Osteocyte (in vitro differentiated cells): ENCODE measurements at regions not wholly inside any gene's neighbourhood (a gene's known extent, or its start where the extent isn't known, plus 50 kb on each side); places are given as distances from the start of the nearest gene placed in this dataset.

Experiments
- DNase-seq: peaks from one replicate; pipeline ENCODE4 v3.0.0; 2021; ENCODE audit warnings: mixed read lengths; ENCODE audit not compliant: unreplicated experiment; ENCODE audit errors: extremely low spot score
- H3K27ac Mint-ChIP-seq: one replicate; pipeline ENCODE4 v1.8.0; 2021; ENCODE audit warnings: mild to moderate bottlenecking, mixed read lengths; ENCODE audit not compliant: unreplicated experiment
- H3K27me3 Mint-ChIP-seq: one replicate; pipeline ENCODE4 v1.8.0; 2021; ENCODE audit warnings: mixed read lengths; ENCODE audit not compliant: unreplicated experiment
- H3K36me3 Mint-ChIP-seq: one replicate; pipeline ENCODE4 v1.8.0; 2021; ENCODE audit warnings: mixed read lengths; ENCODE audit not compliant: unreplicated experiment
- H3K4me1 Mint-ChIP-seq: one replicate; pipeline ENCODE4 v1.8.0; 2021; ENCODE audit warnings: mixed read lengths; ENCODE audit not compliant: unreplicated experiment
- H3K4me3 Mint-ChIP-seq: one replicate; pipeline ENCODE4 v1.8.0; 2021; ENCODE audit warnings: mild to moderate bottlenecking, moderate library complexity, mixed read lengths; ENCODE audit not compliant: unreplicated experiment
- H3K9me3 Mint-ChIP-seq: one replicate; pipeline ENCODE4 v1.8.0; 2021; ENCODE audit warnings: mixed read lengths; ENCODE audit not compliant: unreplicated experiment
- TF ChIP-seq, protein P1 (sequence below): fragments of 200-600 bp; sonication (generic); IDR thresholded peaks from 2 replicates; pipeline ENCODE4 v1.5.0; 2021; ENCODE audit warnings: antibody characterized with exemption, mild to moderate bottlenecking, moderate library complexity

DNA sequence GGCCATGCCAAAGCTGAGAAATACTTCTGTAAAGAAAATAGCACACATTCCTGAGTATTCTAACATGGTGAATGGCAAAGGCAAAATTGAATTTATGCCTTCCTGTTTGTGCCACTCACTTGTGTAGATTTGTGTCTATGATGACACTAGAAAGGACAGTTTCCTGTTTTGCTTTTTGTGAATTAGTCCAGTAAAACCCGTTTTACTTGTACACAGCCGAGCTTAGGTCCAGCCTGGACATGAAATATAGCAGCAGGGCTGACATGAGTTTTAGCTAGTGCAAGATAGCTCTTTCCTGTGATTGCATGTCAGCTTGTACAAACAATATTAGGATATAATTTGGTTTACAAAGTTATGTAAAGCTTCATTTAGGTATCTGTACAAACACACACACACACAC is 1891.7 kb upstream of the WWC1 start:
- Mint-ChIP-seq H3K27me3 (no peaks in the 10 kb centered on the region), H3K4me3 (no peak overlapping the region), H3K4me1 (no peaks in the 10 kb centered on the region), H3K27ac (no peak overlapping the region), H3K36me3 (no peaks in the 10 kb centered on the region), H3K9me3 (peaks cover 11% of the 10 kb centered on the region)
- TF ChIP-seq, protein P1, sequence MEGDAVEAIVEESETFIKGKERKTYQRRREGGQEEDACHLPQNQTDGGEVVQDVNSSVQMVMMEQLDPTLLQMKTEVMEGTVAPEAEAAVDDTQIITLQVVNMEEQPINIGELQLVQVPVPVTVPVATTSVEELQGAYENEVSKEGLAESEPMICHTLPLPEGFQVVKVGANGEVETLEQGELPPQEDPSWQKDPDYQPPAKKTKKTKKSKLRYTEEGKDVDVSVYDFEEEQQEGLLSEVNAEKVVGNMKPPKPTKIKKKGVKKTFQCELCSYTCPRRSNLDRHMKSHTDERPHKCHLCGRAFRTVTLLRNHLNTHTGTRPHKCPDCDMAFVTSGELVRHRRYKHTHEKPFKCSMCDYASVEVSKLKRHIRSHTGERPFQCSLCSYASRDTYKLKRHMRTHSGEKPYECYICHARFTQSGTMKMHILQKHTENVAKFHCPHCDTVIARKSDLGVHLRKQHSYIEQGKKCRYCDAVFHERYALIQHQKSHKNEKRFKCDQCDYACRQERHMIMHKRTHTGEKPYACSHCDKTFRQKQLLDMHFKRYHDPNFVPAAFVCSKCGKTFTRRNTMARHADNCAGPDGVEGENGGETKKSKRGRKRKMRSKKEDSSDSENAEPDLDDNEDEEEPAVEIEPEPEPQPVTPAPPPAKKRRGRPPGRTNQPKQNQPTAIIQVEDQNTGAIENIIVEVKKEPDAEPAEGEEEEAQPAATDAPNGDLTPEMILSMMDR = no peak
- DNase-seq = no peak

DNA sequence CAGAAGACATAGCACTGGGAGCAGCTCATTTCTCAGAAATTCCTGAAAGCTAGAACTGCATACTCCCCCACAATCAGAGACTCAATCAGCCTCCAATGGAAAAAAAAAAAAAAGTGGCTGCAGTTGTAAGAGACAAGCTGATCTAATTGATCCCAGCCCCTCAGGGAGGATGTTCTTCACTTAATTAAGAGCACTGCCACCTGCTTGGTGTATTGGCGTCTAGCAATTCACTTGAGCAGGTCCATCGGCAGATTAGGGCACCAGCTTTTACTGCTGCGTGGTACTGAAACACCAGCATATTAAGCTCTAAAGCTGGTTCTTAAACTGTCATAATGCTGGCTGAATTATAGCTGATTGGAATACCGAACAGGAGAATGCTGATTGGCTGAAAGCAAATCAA is 1890.1 kb upstream of the WWC1 start:
- DNase-seq = no peak
- H3K4me3 Mint-ChIP-seq = no peak overlapping the region

DNA sequence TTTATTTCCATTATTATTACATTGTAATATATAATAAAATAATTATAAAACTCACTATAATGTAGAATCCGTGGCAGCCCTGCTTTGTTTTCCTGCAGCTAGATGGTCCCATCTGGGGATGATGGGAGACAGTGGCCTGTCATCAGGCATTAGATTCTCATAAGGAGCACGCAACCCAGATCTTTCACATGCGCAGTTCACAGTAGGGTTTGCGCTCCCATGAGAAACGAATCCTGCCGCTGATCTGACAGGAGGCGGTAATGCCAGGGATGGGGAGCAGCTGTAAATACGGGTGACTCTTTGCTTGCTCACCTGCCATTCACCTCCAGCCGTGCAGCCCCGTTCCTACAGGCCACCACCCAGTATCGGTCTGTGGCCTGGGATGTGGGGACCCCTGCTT is 1879.3 kb upstream of the WWC1 start:
- DNase-seq = no peak
- Mint-ChIP-seq H3K9me3 (peaks cover 8% of the 10 kb centered on the region), H3K4me1 (no peaks in the 10 kb centered on the region), H3K27ac (no peak overlapping the region), H3K27me3 (no peaks in the 10 kb centered on the region), H3K4me3 (no peak overlapping the region), H3K36me3 (no peaks in the 10 kb centered on the region)
- TF ChIP-seq, protein P1 = no peak

More for the DNA sequence above, 1890.1 kb upstream of the WWC1 start:
- no peak overlapping the region for H3K27ac Mint-ChIP-seq
- TF ChIP-seq, protein P1 = no peak
- H3K9me3 Mint-ChIP-seq = peaks cover 6% of the 10 kb centered on the region
- no peaks in the 10 kb centered on the region for H3K4me1 Mint-ChIP-seq
- no peaks in the 10 kb centered on the region for H3K27me3 Mint-ChIP-seq
- H3K36me3 Mint-ChIP-seq = no peaks in the 10 kb centered on the region

DNA sequence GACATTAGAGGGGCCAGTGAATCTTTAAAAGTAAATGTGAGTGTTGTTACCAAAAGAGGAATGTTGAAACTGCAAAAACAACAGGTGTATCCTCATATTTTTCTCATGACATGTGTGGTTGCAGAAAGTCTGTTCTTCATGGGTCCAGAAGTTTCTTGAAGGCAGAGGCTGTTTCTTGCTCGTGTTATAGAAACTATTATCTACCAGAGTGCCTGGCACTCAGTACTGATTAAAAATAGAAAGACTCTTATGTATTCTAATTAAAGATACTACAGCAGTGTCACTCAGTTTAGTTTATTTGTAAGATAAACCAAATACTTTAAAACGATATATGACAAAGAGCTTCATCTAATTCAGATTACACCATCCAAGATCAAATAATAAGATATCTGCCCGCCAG is 1864.2 kb upstream of the WWC1 start:
- Mint-ChIP-seq H3K27me3 (no peaks in the 10 kb centered on the region), H3K4me3 (no peak overlapping the region), H3K27ac (no peak overlapping the region), H3K4me1 (no peaks in the 10 kb centered on the region), H3K36me3 (no peaks in the 10 kb centered on the region), H3K9me3 (peaks cover 11% of the 10 kb centered on the region)
- DNase-seq = no peak
- TF ChIP-seq, protein P1 = no peak

DNA sequence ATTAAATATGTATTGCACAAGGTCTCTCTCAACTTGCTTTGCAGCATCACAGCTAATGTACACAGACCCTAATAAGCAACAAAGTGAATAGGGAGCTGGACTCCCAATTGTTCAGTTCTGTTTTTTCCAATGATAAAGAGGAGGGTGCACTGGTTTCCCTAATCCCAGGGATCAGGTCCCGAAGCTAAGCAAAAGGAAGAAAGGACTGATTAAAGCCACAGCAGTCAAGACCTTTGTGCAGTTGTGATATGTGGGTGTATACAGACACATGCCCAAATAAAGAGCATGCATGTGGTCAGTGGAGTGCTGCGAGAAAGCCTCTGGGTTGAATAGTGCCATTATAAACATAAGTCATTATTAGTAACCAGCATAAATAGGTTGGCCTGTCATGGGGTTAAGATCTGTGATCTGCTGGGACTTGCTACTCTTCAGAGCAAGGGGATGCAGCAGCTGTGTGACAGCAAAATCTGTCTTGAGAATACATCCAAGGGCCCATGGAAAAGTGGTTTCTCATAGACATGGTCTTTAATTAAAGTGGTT is 1863.1 kb upstream of the WWC1 start:
- no peaks in the 10 kb centered on the region for H3K27me3 Mint-ChIP-seq
- no peak overlapping the region for H3K27ac Mint-ChIP-seq
- no peak for DNase-seq
- TF ChIP-seq, protein P1 = no peak
- no peaks in the 10 kb centered on the region for H3K4me1 Mint-ChIP-seq
- H3K4me3 Mint-ChIP-seq = no peak overlapping the region
- peaks cover 13% of the 10 kb centered on the region for H3K9me3 Mint-ChIP-seq
- no peaks in the 10 kb centered on the region for H3K36me3 Mint-ChIP-seq
